ENCODE measurements at regions not wholly inside any gene's neighbourhood (a gene's known extent, or its start where the extent isn't known, plus 50 kb on each side); places are given as distances from the start of the nearest gene placed in this dataset.

DNA sequence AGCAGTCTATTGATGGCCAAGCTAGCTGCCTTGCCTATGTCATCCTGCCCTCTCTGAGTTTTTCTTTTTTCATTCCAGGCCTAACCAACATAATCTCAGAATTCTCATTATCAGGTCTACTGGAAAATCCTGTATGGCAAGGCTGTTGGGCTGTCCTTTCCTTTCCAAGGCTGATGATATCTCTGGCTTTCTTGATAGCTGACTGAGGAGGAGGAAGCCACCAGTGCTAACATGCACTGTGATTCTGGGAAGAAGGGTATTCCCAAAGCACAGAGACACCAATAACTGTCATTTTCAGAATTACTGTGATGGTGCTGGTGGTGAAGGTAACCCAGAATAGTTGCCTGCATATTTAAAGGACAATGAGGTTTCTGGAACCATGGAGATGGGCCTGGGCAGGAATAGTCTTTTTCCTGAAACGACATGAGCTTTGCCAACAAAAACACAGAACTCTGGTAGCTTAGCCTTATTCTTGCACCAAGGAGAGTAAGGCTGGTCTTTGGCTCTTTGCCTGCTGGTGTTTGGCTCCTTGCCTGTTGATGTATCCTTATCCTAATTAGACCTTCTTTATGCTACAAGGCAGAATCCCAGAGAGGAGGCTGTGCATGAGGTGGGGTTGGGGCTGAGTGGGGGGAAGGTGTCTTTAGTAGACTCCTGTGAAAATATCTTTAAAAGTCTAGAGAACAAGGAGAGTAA lies 157.4 kb downstream of the TNFSF18 start:
- Histone ChIP-seq H3K27me3 (no peaks in the 10 kb centered on the region), H3K36me3 (replicated peaks in 1 of 2; ENCODE audit: insufficient read depth in 1 of 2, low read depth in 2 of 2) (no peaks in the 10 kb centered on the region), H3K4me3 (no peak overlapping the region), H3K4me1 (no peaks in the 10 kb centered on the region), H3K9me3 (no peaks in the 10 kb centered on the region), H3K27ac (no peak overlapping the region)
- WGBS, 2 donors: 20 to 33% methylated on average over 1 of the region's 1 CpG
- ATAC-seq: no peak
- intact Hi-C loops (cut with DNase I): no loop called here
- DNase-seq: peak in 1 of 4 donors; percentile 13
- TF ChIP-seq, protein P1, sequence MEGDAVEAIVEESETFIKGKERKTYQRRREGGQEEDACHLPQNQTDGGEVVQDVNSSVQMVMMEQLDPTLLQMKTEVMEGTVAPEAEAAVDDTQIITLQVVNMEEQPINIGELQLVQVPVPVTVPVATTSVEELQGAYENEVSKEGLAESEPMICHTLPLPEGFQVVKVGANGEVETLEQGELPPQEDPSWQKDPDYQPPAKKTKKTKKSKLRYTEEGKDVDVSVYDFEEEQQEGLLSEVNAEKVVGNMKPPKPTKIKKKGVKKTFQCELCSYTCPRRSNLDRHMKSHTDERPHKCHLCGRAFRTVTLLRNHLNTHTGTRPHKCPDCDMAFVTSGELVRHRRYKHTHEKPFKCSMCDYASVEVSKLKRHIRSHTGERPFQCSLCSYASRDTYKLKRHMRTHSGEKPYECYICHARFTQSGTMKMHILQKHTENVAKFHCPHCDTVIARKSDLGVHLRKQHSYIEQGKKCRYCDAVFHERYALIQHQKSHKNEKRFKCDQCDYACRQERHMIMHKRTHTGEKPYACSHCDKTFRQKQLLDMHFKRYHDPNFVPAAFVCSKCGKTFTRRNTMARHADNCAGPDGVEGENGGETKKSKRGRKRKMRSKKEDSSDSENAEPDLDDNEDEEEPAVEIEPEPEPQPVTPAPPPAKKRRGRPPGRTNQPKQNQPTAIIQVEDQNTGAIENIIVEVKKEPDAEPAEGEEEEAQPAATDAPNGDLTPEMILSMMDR (IDR thresholded peaks at IDR 0.05): no peak
- TF ChIP-seq POLR2A (IDR thresholded peaks at IDR 0.05): no peak

DNA sequence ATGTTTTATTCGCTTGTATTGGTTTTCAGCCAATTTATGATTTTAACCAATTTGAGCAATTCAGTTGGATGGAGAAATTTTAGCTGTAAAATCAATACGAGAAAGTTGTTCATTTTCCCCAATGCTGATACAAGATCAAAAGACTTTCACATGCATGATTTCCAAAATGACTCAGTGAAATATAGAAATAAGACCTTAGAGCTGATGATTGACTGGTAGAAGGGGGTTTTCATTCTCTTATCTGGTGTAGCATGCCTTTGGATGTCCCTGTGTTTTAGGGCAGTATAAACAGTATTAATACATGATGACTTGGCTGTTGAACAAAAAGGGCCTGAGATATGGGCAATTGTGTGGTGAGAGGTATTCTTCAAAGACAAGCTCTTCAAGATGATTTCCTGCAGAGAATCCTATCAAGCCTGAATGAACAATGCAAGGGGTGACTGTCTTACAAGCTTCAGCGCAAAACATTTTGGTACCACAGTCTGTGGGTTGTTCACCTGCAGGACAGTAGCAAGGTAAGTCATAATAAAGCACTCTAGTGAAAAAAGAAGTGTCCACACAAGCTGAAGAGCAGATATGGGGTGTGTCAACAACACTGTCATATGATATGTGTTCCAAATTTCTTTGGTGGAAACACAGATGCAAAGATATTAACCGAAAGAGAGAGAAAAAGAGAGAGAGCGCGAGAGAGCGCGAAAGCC lies 156.2 kb downstream of the TNFSF18 start:
- H3K4me3 ChIP-seq: no peak overlapping the region
- TF ChIP-seq POLR2A (IDR thresholded peaks at IDR 0.05): no peak
- TF ChIP-seq, protein P1 (IDR thresholded peaks at IDR 0.05): no peak
- intact Hi-C loops (cut with DNase I): no loop called here
- WGBS, 2 donors: 62 to 68% methylated on average over 8 of the region's 8 CpGs
- no peaks in the 10 kb centered on the region for H3K4me1 ChIP-seq
- no peaks in the 10 kb centered on the region for H3K27me3 ChIP-seq
- no peaks in the 10 kb centered on the region for H3K9me3 ChIP-seq
- H3K27ac ChIP-seq: no peak overlapping the region
- no peaks in the 10 kb centered on the region for H3K36me3 ChIP-seq (replicated peaks in 1 of 2; ENCODE audit: insufficient read depth in 1 of 2, low read depth in 2 of 2)
- ATAC-seq (no peak), DNase-seq (no peak)

DNA sequence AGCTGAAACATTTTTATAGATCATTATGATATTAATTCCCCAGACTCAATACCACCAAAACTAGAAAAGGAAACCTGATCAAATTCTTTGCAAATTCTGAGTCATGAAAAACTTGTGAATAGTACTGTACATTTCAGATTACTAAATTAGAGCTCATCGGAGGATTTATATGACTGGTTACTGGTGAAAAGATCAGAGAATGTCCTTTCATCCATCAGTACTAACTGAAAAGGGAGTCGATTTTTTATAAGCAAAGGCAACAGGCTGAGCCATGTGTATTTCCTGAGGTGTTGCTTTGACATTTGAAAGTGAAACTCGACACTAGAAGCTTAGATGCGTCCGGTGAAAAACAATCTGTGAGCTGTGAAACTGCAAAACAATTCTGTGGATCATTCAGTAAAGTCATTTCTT lies 155.7 kb downstream of the TNFSF18 start:
- Histone ChIP-seq H3K27me3 (no peaks in the 10 kb centered on the region), H3K36me3 (replicated peaks in 1 of 2; ENCODE audit: insufficient read depth in 1 of 2, low read depth in 2 of 2) (no peaks in the 10 kb centered on the region), H3K4me3 (no peak overlapping the region), H3K4me1 (no peaks in the 10 kb centered on the region), H3K9me3 (no peaks in the 10 kb centered on the region), H3K27ac (peak overlapping the region in 1 of 4 donors; percentile 11)
- WGBS, 2 donors: 29 to 49% methylated on average over 5 of the region's 5 CpGs
- intact Hi-C loops (cut with DNase I): no loop called here
- DNase-seq (no peak), ATAC-seq (no peak)
- TF ChIP-seq POLR2A (IDR thresholded peaks at IDR 0.05): no peak
- TF ChIP-seq, protein P1 (IDR thresholded peaks at IDR 0.05): no peak

DNA sequence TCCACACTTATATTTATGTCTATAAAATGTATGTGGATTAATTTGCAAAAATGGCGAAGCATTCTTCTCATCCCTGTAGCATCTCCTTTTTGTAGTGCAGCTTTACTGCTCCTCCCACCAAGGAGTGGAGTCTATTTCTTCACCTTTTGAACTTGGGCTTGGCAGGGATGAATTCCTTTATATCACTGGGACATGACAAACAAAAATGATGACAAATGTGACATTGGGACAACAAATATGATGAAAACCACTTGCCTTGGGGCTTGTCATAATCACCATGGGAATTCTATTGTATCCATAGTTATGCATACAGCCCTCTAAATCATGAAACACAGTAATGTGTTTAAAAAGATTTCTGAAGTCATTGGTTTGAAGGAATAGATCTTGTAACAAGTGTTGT lies 155.0 kb downstream of the TNFSF18 start:
- no peaks in the 10 kb centered on the region for H3K9me3 ChIP-seq
- no peaks in the 10 kb centered on the region for H3K27me3 ChIP-seq
- H3K36me3 ChIP-seq (replicated peaks in 1 of 2; ENCODE audit: insufficient read depth in 1 of 2, low read depth in 2 of 2): no peaks in the 10 kb centered on the region
- ATAC-seq (no peak), DNase-seq (no peak)
- H3K4me1 ChIP-seq: no peaks in the 10 kb centered on the region
- intact Hi-C loops (cut with DNase I): no loop called here
- no peak overlapping the region for H3K4me3 ChIP-seq
- no peak overlapping the region for H3K27ac ChIP-seq
- WGBS, 2 donors: 92 to 93% methylated on average over 1 of the region's 1 CpG
- no peak for TF ChIP-seq POLR2A (IDR thresholded peaks at IDR 0.05)
- TF ChIP-seq, protein P1 (IDR thresholded peaks at IDR 0.05): no peak
